NB4 (cell line): ENCODE measurements at regions not wholly inside any gene's neighbourhood (a gene's known extent, or its start where the extent isn't known, plus 50 kb on each side); places are given as distances from the start of the nearest gene placed in this dataset.

ENCODE experiments used
- MYC ChIP-seq: IDR thresholded peaks from 2 replicates; pipeline ENCODE4 v1.6.1; 2011; ENCODE audit warnings: low read depth, low read length
- POLR2A ChIP-seq: IDR thresholded peaks from 2 replicates; pipeline ENCODE4 v1.6.1; 2011; ENCODE audit warnings: mild to moderate bottlenecking; ENCODE audit not compliant: insufficient read length; ENCODE audit errors: extremely low read depth
- TF ChIP-seq, protein P1 (sequence below): IDR thresholded peaks from one replicate; pipeline ENCODE4 v1.5.1; 2012; ENCODE audit warnings: low read depth, low read length

DNA sequence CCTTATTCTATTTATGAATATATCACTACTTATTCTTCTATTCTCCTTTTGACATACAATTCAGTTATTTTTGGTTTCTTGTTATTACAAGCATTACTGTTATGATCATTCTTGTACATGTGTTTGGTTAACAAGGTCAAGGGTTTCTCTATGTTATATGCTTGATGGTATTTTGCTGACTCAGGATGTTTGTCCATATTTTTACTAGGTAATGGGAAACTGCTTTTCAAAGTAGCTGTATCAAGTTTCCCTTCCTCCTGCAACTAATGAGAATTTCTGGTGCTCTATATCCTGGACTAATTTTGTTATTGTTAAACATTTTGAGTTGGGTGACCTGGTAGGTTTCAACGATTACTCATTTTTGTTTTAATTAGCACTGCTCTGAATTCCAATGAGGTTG is 841.0 kb downstream of the OTOL1 start:
- TF ChIP-seq, protein P1, sequence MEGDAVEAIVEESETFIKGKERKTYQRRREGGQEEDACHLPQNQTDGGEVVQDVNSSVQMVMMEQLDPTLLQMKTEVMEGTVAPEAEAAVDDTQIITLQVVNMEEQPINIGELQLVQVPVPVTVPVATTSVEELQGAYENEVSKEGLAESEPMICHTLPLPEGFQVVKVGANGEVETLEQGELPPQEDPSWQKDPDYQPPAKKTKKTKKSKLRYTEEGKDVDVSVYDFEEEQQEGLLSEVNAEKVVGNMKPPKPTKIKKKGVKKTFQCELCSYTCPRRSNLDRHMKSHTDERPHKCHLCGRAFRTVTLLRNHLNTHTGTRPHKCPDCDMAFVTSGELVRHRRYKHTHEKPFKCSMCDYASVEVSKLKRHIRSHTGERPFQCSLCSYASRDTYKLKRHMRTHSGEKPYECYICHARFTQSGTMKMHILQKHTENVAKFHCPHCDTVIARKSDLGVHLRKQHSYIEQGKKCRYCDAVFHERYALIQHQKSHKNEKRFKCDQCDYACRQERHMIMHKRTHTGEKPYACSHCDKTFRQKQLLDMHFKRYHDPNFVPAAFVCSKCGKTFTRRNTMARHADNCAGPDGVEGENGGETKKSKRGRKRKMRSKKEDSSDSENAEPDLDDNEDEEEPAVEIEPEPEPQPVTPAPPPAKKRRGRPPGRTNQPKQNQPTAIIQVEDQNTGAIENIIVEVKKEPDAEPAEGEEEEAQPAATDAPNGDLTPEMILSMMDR: no peak
- TF ChIP-seq POLR2A (no peak), MYC (no peak)
